A549 (cell line): ENCODE measurements at regions not wholly inside any gene's neighbourhood (a gene's known extent, or its start where the extent isn't known, plus 50 kb on each side); places are given as distances from the start of the nearest gene placed in this dataset.
"Not testable (repeated sequence)": the region's sequence is repeated elsewhere in the genome, so short reads cannot be mapped to it uniquely, and the experiment has no call there.

Experiments
- CTCF ChIP-seq: fragments of >200 bp; sonication (Bioruptor Twin); formaldehyde crosslinking; IDR thresholded peaks from 3 replicates; pipeline ENCODE4 v1.5.1; 2016
- MYC ChIP-seq: IDR thresholded peaks from 2 replicates; pipeline ENCODE4 v1.6.1; 2012; ENCODE audit warnings: mild to moderate bottlenecking, inconsistent platforms, low read length, improper control_type of control experiment, borderline replicate concordance
- TP53 ChIP-seq: fragments of 250-450 bp; sonication (Bioruptor Pico); IDR thresholded peaks from 2 replicates; pipeline ENCODE4 v1.5.0; 2021; ENCODE audit warnings: mild to moderate bottlenecking, moderate library complexity
- USF2 ChIP-seq: fragments of 450-650 bp; IDR thresholded peaks from 2 replicates; pipeline ENCODE4 v1.6.1; 2014; ENCODE audit warnings: antibody characterized with exemption

GRCh38 chr14:52122163-52122562, 53.3 kb upstream of the NID2 start:
- TF ChIP-seq TP53 (CRISPR knock-in tag); MYC; CTCF; USF2: not testable (repeated sequence)
